Fibroblast of mammary gland (primary cell): ENCODE measurements at regions not wholly inside any gene's neighbourhood (a gene's known extent, or its start where the extent isn't known, plus 50 kb on each side); places are given as distances from the start of the nearest gene placed in this dataset.
"Not testable (repeated sequence)": the region's sequence is repeated elsewhere in the genome, so short reads cannot be mapped to it uniquely, and the experiment has no call there.

Experiments
- DNase-seq: peaks from one replicate; pipeline ENCODE4 v3.0.0-alpha.2; 2010; ENCODE audit warnings: low read depth
- H3K4me3 ChIP-seq: 2 replicates; pipeline ENCODE4 v1.5.1; 2011; ENCODE audit warnings: low read depth, mild to moderate bottlenecking, low read length, moderate library complexity; ENCODE audit not compliant: control insufficient read depth
- TF ChIP-seq, protein P1 (sequence below): conservative IDR thresholded peaks from 2 replicates; pipeline ENCODE4 v1.5.1; 2011; ENCODE audit warnings: low read depth, low read length, inconsistent platforms; ENCODE audit not compliant: control insufficient read depth, insufficient read depth

DNA sequence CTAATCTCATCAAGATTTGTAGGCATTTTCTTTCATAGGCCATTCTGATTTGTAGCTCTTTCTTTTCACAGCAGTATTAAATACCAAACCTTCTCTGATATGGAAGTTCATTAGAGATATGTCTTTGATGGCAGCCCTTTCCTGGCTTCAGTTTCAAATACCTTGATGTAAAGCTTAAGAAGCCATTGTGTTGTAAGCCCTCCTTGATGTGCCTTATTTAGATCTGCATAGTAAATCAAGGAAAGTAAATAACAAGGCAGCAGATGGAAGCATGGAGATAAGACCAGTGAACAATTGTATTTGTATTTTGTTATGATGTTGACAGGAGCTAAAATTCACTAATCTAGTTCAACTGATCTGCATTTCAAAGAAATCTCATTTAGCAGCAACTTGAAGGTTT, 234.9 kb upstream of the PPP1R3A start:
- TF ChIP-seq, protein P1, sequence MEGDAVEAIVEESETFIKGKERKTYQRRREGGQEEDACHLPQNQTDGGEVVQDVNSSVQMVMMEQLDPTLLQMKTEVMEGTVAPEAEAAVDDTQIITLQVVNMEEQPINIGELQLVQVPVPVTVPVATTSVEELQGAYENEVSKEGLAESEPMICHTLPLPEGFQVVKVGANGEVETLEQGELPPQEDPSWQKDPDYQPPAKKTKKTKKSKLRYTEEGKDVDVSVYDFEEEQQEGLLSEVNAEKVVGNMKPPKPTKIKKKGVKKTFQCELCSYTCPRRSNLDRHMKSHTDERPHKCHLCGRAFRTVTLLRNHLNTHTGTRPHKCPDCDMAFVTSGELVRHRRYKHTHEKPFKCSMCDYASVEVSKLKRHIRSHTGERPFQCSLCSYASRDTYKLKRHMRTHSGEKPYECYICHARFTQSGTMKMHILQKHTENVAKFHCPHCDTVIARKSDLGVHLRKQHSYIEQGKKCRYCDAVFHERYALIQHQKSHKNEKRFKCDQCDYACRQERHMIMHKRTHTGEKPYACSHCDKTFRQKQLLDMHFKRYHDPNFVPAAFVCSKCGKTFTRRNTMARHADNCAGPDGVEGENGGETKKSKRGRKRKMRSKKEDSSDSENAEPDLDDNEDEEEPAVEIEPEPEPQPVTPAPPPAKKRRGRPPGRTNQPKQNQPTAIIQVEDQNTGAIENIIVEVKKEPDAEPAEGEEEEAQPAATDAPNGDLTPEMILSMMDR: no peak
- H3K4me3 ChIP-seq: no peak overlapping the region
- DNase-seq: no peak

DNA sequence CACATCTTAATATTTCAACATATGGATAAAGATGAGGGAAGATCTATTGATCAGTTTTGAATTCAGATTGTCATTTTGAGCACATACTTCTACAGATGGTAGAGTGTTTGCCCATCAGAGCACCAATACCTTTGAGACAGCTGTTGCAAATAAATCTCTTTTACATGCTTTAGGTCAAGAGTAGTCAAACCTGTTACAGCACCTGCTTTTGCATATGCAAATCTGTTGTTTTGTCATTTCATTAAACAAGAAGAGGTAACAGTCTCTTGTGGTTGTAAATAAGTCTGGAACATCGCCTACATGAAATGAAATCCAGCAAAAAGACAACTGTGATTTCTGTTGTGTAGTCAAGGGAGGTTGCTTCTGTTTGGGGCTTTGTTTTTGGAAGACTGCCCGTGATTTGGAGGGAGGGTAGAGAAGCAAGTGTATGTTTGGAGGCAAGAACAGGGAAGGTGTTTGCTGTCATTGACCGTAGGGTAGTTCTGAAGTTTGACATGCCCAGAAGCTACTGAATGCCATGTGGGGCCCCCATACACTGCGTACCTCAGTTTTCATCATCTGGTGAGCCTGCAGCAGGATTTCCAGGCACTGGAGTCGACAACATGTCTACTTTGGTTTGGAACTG, 233.6 kb upstream of the PPP1R3A start:
- TF ChIP-seq, protein P1: no peak
- H3K4me3 ChIP-seq: no peak overlapping the region
- no peak for DNase-seq

DNA sequence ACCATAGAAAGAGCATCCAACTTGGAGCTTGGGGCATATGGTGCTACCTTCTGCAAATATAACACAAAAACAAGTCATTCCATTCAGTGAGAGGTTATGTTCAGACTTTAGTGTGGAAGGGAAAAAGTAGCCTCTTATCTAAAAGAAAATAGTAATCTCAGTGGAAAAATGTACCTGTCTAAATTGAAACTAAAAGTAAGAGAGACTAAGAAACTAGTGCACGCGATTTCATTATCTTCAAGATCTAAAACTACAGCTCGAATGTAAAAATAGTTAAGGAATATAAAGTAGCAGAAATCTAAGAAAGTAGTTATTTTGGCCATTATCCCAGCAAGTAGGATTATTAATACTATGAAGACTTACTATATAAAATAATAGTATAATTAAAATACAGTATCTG, 233.0 kb upstream of the PPP1R3A start:
- no peak overlapping the region for H3K4me3 ChIP-seq
- TF ChIP-seq, protein P1: no peak
- no peak for DNase-seq

DNA sequence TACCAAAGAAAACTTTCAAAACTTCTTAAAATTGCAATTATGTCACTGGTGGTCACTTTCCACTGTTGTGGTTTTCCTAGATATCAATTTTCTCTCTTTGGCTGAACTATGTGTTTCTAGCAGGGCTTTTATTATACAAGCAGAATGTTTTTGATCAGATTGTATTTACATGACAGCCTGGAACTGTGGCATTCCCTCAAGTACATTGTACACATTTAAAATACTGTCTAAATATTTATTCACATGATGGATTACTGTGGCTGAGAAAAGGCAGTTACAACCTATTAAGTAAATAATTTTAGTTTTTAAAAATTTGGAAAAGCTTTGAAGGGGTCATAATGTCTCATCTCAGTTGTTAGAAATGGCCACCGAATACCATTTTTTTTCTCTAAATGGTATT, 231.9 kb upstream of the PPP1R3A start:
- H3K4me3 ChIP-seq: no peak overlapping the region
- TF ChIP-seq, protein P1: no peak
- DNase-seq: no peak

DNA sequence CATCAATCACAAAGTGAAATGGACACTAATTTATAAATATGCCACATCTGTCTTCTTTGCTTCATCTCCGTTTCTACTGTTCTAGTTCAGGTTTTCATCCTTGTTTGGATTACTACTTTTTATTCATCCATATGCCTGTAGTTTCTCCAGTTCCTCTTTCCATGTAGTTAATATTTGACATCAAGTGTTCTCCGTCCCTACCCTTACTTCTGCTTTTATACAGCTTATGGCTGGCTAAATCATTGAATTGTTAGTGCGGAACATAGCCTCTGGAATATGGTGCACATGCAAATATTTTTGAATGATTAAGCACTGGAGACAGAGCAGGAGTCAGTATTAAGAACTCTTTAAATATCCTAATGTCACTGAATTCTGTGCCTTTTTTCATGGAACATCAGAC, 230.0 kb upstream of the PPP1R3A start:
- TF ChIP-seq, protein P1: no peak
- no peak overlapping the region for H3K4me3 ChIP-seq
- no peak for DNase-seq

DNA sequence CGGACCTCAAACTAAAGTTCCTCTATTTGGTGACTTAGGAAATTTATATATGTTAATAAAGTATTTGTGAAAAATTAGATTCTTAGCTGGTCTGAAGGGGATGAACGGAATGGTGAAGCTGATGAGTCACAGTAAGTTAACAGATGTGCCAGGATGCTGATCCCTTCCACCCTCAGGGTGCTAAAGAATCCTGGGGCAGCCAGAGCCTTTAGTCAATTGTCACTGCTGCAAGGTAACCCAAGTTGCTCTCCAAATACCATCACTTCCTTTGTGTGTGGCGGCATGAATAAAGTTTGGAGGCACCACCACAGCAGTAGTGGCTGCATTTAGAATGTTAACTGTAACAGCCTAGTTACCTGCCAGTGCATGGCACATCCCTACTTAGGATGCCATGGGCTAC, 222.6 kb upstream of the PPP1R3A start:
- peak; percentile 3 for DNase-seq
- no peak overlapping the region for H3K4me3 ChIP-seq
- TF ChIP-seq, protein P1: no peak

DNA sequence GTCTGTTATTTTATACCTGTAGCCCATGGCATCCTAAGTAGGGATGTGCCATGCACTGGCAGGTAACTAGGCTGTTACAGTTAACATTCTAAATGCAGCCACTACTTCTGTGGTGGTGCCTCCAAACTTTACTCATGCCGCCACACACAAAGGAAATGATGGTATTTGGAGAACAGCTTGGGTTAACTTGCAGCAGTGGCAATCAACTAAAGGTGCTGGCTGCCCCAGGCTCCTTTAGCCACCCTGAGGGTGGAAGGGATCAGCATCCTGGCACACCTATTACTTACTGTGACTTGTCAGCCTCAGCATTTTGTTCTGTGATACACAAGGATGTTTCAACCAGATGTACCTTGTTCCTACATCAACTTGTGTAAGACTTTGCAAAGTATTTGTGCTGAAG, 221.8 kb upstream of the PPP1R3A start:
- no peak overlapping the region for H3K4me3 ChIP-seq
- no peak for DNase-seq
- TF ChIP-seq, protein P1: no peak

DNA sequence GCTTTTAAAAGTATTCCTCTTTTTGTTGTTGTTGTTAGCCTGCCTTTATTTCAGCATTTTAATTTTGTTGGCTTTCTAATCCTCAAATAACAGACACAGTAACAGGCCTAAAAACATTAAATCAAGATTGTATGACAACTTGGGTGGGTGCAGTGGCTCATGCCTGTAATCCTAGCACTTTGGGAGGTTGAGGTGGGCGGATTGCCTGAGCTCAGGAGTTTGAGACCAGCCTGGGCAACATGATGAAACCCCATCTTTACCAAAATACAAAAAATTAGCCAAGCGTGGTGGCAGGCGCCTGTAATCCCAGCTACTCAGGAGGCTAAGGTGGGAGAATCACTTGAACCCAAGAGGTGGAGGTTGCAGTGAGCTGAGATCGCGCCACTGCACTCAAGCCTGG, 220.9 kb upstream of the PPP1R3A start:
- H3K4me3 ChIP-seq, DNase-seq: not testable (repeated sequence)
